ENCODE measurements at regions not wholly inside any gene's neighbourhood (a gene's known extent, or its start where the extent isn't known, plus 50 kb on each side); places are given as distances from the start of the nearest gene placed in this dataset.
"Not testable (repeated sequence)": the region's sequence is repeated elsewhere in the genome, so short reads cannot be mapped to it uniquely, and the experiment has no call there.

- TF ChIP-seq ZNF274 (IDR thresholded peaks at IDR 0.05; ENCODE audit: low read depth, low read length) = no peak
- no peak overlapping the region for H3K4me3 ChIP-seq (ENCODE audit: low read length)
Observed at GRCh38 chr2:242011167-242011513, 141.6 kb downstream of the RTP5 start.

GRCh38 chr2:242011516-242011915 lies 142.0 kb downstream of the RTP5 start:
- TF ChIP-seq ZNF274 (IDR thresholded peaks at IDR 0.05; ENCODE audit: low read depth, low read length) = no peak
- no peak overlapping the region for H3K4me3 ChIP-seq (ENCODE audit: low read length)

GRCh38 chr2:242011991-242012764 lies 142.6 kb downstream of the RTP5 start:
- H3K4me3 ChIP-seq (ENCODE audit: low read length) = no peak overlapping the region
- TF ChIP-seq ZNF274 (IDR thresholded peaks at IDR 0.05; ENCODE audit: low read depth, low read length) = no peak

- H3K4me3 ChIP-seq (ENCODE audit: low read length) = no peak overlapping the region
- no peak for TF ChIP-seq ZNF274 (IDR thresholded peaks at IDR 0.05; ENCODE audit: low read depth, low read length)
Observed at GRCh38 chr2:242012956-242013764, 143.6 kb downstream of the RTP5 start.

- TF ChIP-seq ZNF274 (IDR thresholded peaks at IDR 0.05; ENCODE audit: low read depth, low read length) = no peak
- H3K4me3 ChIP-seq (ENCODE audit: low read length) = no peak overlapping the region
Observed at GRCh38 chr2:242013771-242014170, 144.2 kb downstream of the RTP5 start.

GRCh38 chr2:242015108-242016065 lies 145.9 kb downstream of the RTP5 start:
- H3K4me3 ChIP-seq (ENCODE audit: low read length) = no peak overlapping the region
- no peak for TF ChIP-seq ZNF274 (IDR thresholded peaks at IDR 0.05; ENCODE audit: low read depth, low read length)

GRCh38 chr2:242017086-242017485 lies 147.6 kb downstream of the RTP5 start:
- no peak for TF ChIP-seq ZNF274 (IDR thresholded peaks at IDR 0.05; ENCODE audit: low read depth, low read length)
- no peak overlapping the region for H3K4me3 ChIP-seq (ENCODE audit: low read length)

- H3K4me3 ChIP-seq (ENCODE audit: low read length) = not testable (repeated sequence)
Observed at GRCh38 chr2:242018416-242018815, 148.9 kb downstream of the RTP5 start.

GRCh38 chr2:242019344-242019743 lies 149.8 kb downstream of the RTP5 start:
- H3K4me3 ChIP-seq (ENCODE audit: low read length) = no peak overlapping the region
- TF ChIP-seq ZNF274 (IDR thresholded peaks at IDR 0.05; ENCODE audit: low read depth, low read length) = no peak

- TF ChIP-seq ZNF274 (IDR thresholded peaks at IDR 0.05; ENCODE audit: low read depth, low read length) = no peak
- H3K4me3 ChIP-seq (ENCODE audit: low read length) = no peak overlapping the region
Observed at GRCh38 chr2:242020196-242021004, 150.9 kb downstream of the RTP5 start.

GRCh38 chr2:242022550-242023290 lies 153.2 kb downstream of the RTP5 start:
- TF ChIP-seq ZNF274 (IDR thresholded peaks at IDR 0.05; ENCODE audit: low read depth, low read length) = no peak
- no peak overlapping the region for H3K4me3 ChIP-seq (ENCODE audit: low read length)

- no peak overlapping the region for H3K4me3 ChIP-seq (ENCODE audit: low read length)
- no peak for TF ChIP-seq ZNF274 (IDR thresholded peaks at IDR 0.05; ENCODE audit: low read depth, low read length)
Observed at GRCh38 chr2:242024751-242025355, 155.3 kb downstream of the RTP5 start.

All from GM08714 (cell line).